HG03097 (cell line): ENCODE measurements at regions not wholly inside any gene's neighbourhood (a gene's known extent, or its start where the extent isn't known, plus 50 kb on each side); places are given as distances from the start of the nearest gene placed in this dataset.

Source experiments
- ATAC-seq: cut with Tn5 transposase; IDR thresholded peaks from one replicate; pipeline ENCODE4 v1.9.1; 2021; ENCODE audit not compliant: unreplicated experiment, low FRiP score

DNA sequence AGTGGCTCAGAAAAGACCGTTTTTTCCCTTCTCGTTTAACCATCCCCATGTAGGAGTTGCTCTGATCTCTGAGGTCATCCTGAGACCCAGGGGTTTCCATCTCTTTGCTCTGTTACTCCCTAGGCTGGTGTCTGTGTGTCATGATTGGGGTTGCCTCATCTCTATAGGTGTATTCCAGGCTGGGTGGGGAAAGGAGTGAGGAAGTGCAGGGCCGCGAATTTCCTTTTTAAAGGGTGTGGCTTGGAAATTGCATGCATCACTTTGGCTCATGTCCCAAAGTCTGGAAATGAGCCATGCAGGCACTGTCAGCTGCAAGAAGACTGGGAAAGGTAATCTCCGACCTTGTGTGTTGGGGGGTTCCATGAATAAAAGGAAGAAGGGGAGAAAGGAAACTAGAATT, 201.9 kb downstream of the AACS start:
- no peak for ATAC-seq

DNA sequence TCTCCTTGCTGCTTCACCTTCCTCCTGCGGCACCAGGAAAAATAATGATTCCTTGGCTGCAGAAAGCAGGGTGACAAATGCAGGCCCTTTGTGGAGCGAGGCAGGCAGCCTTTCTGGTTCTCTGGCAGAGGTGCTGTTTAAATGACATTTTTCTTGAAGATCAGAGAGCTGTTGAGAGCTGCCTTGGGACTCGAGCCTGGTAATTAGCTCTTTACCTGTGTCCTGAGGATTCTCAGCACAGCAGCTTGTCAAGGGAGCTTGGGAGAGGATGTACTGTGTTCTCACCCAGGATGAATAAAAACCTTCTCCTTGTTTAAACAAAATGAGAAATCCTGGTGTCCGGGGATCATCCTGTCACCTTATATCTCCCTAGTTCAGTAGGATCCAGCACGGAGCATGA, 204.0 kb downstream of the AACS start:
- no peak for ATAC-seq

DNA sequence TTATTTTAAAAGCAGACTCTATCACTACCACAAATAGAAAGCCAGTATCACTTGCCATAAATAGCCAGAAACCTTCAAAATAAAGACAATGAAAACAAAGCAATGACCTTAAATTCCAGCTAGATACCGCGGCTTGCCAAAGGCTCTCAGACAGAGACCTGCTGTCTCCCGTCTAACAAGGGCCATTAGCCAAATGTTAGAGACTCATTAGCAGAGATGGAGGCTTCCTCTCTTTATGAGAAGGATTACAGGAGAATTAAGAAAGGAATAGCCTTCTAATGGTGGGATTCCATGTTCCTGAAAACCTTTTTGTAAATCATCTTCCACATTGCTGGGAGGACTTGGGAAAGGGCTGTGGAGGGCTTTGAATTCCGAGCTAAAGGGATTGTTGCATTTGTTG, 206.7 kb downstream of the AACS start:
- no peak for ATAC-seq

DNA sequence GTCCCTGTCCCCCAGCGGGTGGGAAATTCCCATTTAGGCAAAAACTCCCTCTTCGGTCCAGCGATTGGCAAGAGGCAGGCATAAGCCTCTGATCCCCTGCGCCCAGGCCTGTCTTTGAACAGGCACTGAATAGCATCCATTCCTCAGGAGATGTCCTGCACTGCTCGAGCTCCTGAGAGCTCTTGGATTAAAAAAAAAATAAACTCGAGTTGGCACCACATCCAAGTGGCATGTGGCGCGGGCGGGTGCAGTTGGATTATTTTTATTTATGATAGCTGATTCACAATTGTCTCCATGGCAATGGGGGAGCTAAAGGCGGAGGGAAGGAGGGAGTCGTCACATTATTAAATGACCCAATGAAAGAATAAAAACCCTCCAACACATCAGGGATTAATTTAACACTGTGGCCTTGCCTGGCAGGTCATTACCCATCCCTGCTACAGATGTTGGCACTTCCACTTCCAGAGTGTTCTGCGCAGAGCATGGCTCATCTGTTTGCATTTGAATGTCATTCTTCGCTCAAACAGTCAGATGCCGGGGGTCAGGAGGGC, 207.2 kb downstream of the AACS start:
- no peak for ATAC-seq

DNA sequence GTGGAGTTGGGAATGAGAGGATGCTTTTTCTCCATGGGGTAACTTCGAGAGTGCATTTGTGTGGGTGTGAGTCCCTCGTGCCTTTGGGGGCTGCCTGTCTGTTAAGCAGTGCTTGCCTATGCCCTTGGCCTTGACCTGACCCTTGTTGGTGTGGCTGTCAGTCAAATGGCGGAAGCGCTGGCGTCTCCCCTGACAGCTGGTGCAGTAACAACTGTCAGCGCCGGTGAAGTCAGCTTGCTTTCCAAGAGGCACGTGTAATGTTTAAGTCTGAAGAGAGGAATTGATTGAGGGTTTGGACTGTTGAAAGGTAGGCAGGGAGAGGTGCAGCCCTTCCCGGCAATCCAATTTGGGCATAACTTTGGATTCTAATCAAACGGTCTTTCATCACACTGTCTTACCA, 211.3 kb downstream of the AACS start:
- no peak for ATAC-seq

DNA sequence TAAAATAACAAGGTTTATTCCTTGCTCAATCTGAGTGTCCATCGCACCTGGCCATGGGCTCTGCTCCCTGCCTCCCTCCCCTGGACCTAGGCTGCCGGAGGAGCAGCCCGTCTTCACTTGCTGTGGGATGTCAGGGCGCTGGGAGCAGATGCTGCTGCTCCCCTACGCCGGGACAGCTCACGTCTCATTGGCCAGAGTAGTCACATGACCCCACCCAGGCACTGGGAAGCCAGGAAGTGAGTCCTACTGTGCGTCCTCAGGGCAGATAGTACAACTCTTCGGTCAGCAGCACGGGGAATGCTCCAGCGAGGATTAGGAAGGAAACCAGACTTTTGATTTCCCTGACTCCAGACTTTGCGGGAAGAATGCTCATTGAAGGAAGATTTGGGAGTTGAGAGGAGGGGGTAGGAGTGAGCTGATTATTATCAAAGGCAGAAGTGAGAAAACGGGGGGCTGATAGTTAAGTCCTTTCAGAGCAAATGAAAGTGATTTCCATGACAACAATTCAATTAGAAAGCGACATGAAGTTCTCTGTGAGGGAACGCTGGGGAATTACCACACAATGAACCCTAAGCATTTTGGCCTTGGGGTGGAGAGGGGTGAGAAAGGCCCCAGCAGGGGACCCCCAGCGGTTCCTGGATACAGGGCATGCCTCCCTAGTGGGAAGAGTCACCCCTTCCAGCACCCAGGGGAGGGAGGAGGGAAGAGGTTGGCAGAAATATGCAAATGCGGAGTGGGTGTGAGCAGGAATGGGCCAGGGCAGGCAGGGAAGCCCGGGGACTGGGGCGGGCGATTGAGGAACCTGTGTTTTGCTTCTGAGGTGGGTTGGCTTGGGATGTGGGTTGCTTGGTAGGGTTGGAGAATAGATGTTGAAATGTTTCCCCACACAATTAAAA, 215.5 kb downstream of the AACS start:
- ATAC-seq: no peak

DNA sequence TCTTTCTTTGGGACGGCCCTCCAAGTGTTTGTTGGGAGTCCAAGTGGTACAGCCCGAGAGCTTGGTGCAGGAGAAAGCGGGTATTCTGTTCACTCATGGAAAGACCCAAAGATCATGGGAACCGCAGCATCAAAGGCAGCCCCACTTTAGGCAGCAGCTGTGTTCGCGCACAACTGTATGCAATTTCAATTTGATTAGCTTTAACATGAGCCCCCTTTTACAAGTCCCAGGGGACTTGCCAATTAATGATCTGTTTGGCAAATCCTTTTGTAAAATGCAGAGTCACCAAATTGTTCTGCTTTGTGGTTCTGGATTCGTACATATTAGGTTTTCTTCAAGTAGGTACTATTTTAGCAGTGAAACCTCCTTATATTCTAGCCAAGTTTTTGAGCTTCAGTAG, 217.7 kb downstream of the AACS start:
- ATAC-seq: no peak

DNA sequence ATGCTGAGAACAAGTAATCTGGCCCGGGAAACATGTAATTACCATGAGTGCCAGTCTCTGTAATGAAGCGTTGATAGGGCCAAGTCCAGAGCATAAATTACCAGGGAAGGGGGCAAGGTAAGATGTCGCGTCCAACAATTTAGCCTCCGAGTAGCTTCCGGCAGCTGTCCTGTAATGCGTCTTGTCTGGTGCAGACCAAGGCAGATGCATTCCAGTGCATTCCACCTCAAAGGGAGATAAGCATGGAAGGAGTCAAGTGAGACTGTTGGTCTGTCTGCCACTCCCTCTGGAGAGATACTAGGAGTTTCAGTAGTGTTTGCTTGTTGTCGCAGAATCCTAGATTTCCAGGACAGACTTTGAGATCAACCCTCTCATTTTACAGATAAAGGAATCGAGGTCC, 218.3 kb downstream of the AACS start:
- no peak for ATAC-seq

DNA sequence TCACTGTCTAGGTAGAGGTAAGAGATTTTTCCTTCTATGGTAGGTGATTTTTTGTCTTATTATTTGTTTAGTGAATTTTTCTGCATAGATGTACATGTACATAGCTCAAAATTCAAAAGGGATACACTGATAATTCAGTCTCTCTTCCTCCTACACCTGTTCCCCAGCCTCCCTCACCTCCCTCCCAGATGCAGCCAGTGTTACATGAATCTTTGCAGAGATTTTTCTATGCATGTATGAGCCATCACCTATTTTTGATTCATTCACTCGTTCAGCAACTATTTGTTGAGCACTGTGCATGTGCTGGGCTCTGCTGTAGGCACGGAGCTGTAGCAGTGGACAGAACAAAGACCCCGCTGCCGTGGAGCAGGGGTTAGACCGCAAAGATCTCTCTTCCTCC, 218.9 kb downstream of the AACS start:
- ATAC-seq: no peak

DNA sequence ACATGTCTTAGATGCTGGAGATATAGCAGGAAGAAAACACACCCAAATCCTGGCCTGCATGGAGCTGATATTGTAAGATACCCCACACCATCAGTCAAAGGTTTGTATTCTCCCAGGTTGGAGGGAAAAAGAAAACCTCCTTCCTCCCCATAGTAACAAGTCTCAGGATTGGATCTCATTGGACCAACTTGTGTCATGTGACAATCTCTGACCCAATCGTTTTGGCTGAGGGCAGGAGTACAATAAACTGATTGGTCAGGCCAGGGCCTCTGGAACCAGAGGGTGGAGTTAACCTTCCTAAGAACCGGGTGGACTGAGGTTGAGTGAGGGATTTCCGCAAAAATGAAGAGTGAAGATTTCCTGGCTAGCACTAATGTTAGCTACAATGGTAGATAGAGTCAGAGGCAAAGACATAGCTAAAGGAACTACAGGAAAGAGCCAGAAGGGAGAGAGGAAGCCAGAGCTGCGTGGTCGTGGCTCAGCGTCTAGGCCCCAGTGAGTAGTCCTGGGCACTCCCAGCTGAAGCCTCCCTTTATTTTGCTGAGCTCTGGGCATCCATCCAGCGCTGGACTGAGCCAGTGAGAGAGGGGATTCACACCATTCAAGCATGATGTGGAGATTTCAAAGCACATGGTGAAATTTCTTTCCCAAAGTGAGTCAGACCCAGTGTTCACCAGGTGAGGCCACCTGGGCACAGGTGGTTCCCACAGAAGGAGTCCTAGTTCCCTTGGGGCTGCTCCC, 219.9 kb downstream of the AACS start:
- no peak for ATAC-seq

DNA sequence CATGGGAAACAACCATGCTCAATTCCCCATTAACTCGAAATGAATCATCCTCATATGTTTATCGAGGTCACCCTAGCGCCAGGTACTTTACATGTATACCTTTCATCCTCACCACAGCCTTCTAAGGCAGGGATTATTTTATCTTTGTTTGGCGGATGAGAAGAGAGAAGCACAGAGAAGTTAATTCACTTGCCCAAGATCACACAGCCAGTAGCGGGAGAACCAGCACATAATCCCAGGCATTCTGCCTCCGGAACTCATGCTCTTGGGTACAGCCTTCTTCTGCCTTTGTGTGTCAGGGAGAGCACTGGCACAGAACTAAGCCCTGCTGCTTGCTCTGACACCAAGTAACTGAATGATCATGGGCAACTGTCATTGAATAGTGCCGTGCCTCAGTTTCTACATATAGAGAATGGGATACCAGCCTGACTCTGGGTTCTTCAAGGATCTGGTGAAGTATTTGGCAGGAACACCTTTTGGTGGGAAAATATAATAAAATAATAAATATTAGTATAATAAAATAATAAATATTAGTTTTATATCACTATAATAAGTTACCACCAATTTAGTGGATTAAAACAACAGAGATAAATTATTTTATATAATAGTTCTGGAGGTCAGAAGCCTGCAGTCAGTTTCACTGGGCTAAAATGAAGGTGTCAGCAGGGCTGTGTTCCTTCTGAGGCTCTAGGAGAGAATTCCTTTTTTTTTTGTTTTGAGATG, 220.9 kb downstream of the AACS start:
- ATAC-seq: no peak

DNA sequence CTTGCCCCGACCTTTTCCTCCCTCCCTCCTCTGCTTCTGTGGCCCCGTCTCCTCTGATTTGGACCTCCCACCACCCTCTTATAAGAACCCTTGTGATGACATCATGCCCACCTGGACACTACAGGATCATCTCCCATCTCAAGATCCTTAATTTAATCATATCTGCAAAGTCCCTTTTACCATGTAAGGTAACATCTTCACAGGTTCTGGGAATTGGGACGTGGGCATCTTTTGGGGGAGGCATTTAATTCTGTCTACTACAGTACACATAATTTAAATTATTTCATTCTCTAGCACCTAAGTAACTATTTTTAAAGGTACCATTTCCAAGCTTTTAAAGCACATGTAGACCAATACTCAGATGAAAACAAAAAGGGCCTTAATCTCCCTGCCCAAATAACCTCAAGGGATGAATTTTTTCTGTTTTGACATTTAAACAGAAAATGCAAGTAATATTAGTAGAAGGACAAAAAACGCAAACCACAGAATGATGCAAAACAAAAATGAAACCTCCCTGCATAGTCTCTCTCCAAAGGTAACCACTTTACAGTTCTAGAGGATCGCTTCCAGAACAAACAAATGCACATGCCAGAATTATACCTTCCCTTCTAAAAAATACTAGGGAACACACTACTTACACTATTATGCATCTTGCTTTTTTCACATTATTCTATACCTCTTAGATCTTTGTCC, 222.1 kb downstream of the AACS start:
- ATAC-seq: peak; percentile 82

DNA sequence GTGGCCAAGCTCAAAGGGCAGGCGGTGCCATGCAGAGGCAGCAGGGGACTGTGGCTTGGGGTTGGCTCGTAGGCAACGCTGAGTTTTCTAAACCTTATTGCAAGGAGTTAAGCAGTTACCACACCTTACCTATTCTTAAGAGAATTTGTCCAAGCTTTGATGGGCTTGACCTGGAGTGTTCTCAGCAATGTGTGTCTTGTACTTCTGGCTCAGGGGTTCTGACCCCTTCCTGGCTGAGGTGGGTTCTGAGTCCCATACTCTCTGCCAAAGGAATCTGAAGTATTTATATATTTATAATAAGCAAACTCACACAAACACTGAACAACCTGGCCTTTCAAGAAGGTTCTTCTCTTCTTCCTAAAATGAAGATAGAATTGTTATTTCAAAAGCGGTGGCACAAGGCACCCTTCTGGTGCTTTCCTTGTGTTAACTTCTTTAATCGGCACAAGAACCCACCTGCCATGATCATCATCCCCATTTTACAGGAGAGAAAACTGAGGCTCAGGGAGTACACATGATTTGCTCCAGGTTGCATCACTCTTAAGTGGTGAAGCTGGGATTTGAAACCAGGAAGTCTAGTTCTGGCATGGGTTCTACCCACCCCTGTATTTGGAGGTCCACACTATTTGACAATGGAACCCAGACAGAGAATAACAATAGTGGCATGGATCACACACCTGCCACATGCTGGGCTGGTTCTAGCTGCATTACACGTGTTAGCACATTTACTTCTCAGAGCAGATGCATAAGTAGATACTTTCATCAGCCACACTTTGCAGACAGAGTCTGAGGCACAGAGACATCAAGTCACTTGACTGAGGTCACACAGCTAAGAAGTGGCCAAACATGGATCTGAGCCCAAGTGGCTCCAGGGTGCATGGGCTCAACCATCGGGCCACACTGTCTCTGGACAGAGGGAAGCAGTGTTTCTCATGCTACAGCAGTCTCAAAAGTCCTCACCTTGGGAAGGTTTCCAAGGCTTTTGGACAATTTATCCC, 224.0 kb downstream of the AACS start:
- no peak for ATAC-seq

DNA sequence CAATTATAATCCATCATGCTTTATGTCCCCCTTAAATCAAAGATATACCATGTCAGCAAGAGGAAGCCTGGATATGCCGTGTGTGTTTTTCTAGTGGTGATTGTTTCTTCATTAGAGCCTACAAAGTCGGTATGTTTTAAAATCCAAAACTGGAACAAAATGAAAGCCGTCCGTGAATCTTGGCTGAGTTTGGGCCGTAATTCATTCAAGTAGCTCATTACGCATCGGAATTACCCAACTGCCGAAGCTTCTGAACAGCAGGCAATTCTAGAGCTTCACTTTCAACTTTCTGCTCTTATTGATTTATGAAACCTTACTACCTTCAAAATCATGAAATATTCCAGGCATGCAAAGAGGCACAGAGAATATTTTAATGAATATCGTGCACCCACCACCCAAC, 224.7 kb downstream of the AACS start:
- no peak for ATAC-seq

DNA sequence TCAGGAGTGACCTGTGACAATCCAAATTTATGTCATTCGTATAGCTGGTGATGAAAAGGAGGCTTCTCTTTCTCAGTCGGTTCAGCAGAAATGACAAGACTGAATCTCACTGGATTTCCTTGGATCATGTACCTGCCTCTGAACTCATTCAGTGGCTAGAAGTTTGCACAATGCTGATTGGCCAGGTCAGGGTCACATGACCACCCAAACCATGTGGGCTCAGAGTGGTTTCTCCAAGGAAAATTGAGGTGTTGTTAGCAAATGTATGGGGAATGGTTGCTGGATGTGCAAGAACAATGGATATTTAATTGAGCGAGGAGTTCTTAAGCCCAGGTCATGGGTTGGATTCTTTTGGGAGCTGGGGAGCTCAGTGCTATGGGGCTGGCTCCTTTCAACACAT, 227.5 kb downstream of the AACS start:
- ATAC-seq: no peak

DNA sequence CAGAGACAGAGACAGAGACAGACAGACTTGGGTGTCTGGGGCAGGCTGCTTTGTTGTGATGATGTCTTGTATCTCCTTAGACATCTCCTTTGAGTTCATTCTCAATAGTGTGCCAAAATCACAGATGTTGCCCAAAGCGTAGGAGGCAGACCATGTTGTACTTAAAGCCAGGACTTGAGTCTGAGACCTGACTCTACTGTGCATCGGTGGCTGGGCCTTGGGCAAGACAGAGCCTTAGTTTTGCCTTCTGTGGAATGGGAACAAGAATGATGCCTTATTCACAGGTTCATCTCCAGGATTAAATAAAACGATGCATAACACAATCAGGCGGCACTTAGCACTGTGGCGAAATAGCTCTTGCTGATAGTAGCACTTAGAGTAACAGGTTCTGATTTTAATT, 230.3 kb downstream of the AACS start:
- ATAC-seq: no peak

DNA sequence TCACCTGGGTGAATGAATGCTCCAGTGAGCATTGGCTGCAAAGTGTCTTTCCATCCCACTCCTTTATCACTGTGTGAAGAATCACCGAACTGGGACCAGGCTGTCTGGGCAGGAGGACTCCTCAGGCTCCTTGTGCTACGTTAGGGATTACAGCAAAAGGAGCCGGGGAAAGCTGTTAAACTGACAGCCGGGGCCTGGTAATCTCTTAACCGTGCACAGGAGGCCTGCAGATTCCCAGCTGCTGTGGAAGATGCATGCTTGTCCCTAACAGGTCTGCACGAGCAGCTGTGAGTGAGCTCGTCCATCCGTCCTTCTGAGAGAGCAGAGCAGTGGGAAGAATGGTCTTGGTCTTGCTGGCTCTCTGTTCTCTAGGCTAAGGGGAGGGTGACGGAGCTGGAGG, 231.5 kb downstream of the AACS start:
- ATAC-seq: no peak

DNA sequence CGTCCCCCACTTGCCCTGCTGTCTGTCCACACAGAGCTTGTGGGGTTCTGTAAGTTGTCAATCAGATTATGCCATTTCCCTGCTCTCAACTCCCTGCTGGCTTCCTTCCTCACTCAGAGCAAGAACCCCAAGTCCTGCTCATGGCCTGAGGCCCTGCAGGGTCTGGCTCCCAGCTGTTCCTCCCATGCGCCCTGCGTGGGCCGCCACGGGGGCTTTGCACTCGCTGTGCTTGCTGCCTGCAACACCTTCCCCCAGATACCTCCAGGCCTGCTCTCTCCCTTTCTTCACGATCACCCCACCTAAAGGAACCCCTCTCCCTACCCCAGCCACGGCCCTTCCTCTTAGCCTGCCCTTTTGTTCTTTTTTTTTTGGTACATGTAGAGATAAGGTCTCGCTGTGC, 234.6 kb downstream of the AACS start:
- ATAC-seq: no peak

DNA sequence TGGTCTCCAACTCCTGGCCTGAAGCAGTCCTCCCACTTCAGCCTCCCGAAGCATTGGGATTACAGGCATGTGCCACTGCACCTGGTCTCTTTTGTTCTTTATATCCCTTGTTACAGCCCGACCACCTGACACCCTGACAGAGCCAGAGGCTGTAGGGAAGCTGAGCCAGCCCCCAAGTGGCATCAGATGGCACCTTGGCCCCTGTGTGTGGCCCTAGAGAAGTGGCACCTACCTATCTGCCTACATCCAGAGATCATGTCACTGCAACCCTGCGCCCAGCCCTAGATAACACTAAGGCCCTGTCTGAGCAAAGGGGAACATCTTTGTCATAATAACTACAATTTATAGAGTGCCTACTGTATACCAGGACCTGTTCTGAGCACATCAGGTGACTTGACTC, 235.0 kb downstream of the AACS start:
- ATAC-seq: no peak
